ENCODE measurements at regions not wholly inside any gene's neighbourhood (a gene's known extent, or its start where the extent isn't known, plus 50 kb on each side); places are given as distances from the start of the nearest gene placed in this dataset.
"Not testable (repeated sequence)": the region's sequence is repeated elsewhere in the genome, so short reads cannot be mapped to it uniquely, and the experiment has no call there.

DNA sequence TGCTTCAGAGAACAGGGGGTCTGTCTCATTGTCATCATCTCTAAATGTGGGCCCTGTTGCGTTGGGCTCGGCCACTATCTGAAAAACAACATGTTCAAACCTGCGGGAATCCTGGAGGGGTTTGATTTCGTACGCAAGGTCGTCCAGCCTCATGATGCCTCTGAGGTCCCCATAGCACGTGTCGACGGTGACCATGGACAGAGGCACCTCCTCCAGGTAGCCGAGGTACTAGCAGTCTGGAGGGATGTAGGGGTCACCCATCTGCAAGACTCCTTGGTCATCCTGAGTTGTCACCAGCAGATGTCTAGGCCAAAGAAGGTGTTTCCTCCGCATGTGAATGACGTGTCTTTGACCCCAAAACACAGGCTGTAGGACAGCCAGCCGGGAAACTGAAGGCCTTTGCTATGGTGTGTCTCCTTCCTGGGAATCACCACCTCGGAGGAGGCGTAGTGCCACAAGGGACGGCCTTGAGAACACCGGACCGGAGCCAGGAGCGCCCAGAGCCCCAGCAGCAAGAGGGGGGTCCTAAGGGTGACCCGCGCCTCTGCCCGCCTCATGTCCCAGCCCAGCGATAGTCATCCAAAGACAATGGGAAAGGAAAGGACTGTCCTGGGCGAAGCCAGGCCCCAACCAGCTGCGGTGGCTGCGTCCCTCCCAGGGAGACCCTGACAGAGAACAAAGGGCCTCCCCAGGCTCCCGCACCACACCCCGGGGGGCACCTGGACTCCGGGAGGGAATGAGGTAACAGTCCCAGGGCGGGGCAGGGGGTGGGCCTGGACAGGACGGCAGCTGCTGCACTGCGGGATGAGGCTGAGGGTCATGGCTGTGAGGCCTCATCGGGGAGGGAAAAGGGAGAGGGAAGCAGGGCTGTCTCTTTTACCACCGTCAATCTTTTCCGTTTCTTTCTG is 445.5 kb downstream of the TMEM121 start:
- TF ChIP-seq, protein P1, sequence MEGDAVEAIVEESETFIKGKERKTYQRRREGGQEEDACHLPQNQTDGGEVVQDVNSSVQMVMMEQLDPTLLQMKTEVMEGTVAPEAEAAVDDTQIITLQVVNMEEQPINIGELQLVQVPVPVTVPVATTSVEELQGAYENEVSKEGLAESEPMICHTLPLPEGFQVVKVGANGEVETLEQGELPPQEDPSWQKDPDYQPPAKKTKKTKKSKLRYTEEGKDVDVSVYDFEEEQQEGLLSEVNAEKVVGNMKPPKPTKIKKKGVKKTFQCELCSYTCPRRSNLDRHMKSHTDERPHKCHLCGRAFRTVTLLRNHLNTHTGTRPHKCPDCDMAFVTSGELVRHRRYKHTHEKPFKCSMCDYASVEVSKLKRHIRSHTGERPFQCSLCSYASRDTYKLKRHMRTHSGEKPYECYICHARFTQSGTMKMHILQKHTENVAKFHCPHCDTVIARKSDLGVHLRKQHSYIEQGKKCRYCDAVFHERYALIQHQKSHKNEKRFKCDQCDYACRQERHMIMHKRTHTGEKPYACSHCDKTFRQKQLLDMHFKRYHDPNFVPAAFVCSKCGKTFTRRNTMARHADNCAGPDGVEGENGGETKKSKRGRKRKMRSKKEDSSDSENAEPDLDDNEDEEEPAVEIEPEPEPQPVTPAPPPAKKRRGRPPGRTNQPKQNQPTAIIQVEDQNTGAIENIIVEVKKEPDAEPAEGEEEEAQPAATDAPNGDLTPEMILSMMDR (IDR thresholded peaks at IDR 0.05), result no peak
- Histone ChIP-seq H3K9me3 (no peaks in the 10 kb centered on the region), H3K36me3 (no peaks in the 10 kb centered on the region), H3K27me3 (ENCODE audit: low read depth) (no peaks in the 10 kb centered on the region), H3K4me1 (no peaks in the 10 kb centered on the region), H3K4me3 (no peak overlapping the region), H3K27ac (no peak overlapping the region)
- ATAC-seq (no peak), DNase-seq (no peak)
- intact Hi-C loops (cut with DNase I), result no loop called here

DNA sequence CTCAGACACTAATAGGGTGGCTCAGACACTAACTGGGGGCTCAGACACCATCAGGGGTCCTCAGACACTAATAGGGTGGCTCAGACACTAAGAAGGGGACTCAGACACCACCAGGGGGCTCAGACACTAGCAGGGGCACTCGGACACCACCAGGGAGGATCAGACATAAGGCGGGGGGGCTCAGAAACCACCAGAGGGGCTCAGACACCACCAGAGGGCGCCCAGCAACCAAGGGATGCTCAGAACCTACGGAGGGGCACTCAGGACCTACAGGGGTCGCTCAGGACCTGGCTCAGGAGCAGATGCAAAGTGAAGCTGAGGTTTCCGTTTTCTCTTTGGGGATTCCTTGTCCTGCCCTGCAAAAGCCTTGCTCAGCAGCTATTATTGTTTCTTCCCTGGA is 448.5 kb downstream of the TMEM121 start:
- no peak for DNase-seq
- intact Hi-C loops (cut with DNase I), result no loop called here
- H3K9me3 ChIP-seq, result no peaks in the 10 kb centered on the region

DNA sequence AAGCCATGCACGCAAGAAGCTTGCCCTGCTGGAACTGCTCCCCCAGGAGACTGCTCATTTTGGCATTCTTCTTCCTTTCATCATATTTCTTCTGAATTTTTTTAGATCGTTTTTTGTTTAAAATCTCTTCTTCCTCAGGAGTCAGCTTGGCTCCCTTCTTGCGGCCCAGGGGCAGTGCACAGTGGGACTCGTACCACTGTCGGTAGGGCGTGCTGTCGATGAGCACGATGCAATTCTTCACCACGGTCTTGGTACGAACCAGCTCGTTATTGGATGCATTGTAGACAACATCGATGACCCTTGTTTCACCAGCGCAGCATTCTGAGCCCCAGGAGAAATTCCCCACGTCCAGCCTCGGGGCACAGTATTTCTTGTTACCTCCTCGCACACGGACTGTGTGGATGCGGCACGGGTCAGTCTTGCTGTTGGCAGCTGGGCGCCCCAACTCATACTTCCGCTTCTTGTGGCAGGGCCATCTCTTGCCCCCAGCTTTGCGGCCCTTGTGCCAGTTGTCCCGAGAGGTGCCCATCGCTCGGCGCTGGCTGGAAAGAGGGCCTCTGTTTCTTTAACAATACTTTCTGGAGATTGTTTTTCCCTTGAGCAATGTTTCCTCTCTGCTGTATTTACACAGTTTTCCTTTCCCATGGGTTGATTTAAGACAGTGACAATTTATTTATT is 452.4 kb downstream of the TMEM121 start:
- no peak for ATAC-seq
- TF ChIP-seq, protein P1 (IDR thresholded peaks at IDR 0.05), result no peak
- H3K36me3 ChIP-seq, result no peaks in the 10 kb centered on the region
- no peaks in the 10 kb centered on the region for H3K9me3 ChIP-seq
- DNase-seq, result no peak
- no peaks in the 10 kb centered on the region for H3K4me1 ChIP-seq
- H3K4me3 ChIP-seq, result no peak overlapping the region
- H3K27ac ChIP-seq, result no peak overlapping the region
- intact Hi-C loops (cut with DNase I), result no loop called here
- H3K27me3 ChIP-seq (ENCODE audit: low read depth), result no peaks in the 10 kb centered on the region

More for the DNA sequence above, 448.5 kb downstream of the TMEM121 start:
- Histone ChIP-seq H3K36me3 (no peaks in the 10 kb centered on the region), H3K27me3 (ENCODE audit: low read depth) (no peaks in the 10 kb centered on the region), H3K27ac (no peak overlapping the region), H3K4me1 (no peaks in the 10 kb centered on the region), H3K4me3 (no peak overlapping the region)
- ATAC-seq, result peak; percentile 40 to 53
- TF ChIP-seq, protein P1 (IDR thresholded peaks at IDR 0.05), result peak; percentile 12

DNA sequence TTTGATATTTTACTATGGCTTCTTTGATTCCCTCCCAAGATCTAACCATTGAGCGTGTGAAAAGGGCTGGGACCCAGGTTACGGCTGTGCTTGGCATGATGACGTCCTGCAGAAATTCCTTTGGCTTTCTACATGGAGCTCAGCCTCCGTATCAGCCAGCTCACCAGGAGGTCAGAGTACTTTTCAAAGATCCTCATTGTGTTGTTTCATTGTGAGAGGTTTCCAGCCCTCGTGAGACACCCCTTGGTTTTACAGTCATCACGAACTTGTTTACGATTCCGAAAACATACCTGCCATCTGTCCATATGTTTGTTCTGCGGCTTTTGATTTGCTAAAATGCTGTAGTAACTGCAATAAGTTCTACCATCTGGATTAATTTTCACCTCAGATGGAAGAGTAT is 453.1 kb downstream of the TMEM121 start:
- Histone ChIP-seq H3K4me3 (no peak overlapping the region), H3K9me3 (no peaks in the 10 kb centered on the region), H3K36me3 (no peaks in the 10 kb centered on the region), H3K4me1 (no peaks in the 10 kb centered on the region), H3K27ac (no peak overlapping the region), H3K27me3 (ENCODE audit: low read depth) (no peaks in the 10 kb centered on the region)
- ATAC-seq (no peak), DNase-seq (no peak)
- intact Hi-C loops (cut with DNase I), result no loop called here
- TF ChIP-seq, protein P1 (IDR thresholded peaks at IDR 0.05), result no peak

DNA sequence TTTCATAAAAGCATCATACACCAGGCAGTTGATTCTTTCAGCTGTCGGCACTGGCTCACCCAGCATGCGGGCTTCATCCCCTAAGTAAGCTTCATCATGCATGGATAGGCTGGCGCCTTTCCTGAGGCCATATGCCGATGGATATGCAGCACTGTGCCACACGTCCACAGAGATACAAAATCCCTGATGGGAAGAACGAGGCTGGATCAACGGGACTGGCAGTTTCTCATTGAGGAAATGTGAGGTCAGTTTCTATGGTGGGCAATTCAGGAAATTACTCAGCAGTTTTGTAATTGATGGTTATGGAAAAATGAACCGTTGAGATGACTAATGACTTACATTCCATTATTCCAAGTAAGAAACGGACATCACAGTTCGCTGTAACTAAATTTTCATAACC is 453.8 kb downstream of the TMEM121 start:
- no peak for DNase-seq
- H3K4me1 ChIP-seq, result no peaks in the 10 kb centered on the region
- no peak for ATAC-seq
- no peaks in the 10 kb centered on the region for H3K27me3 ChIP-seq (ENCODE audit: low read depth)
- TF ChIP-seq, protein P1 (IDR thresholded peaks at IDR 0.05), result no peak
- H3K9me3 ChIP-seq, result no peaks in the 10 kb centered on the region
- no peaks in the 10 kb centered on the region for H3K36me3 ChIP-seq
- H3K27ac ChIP-seq, result no peak overlapping the region
- no peak overlapping the region for H3K4me3 ChIP-seq
- intact Hi-C loops (cut with DNase I), result no loop called here

DNA sequence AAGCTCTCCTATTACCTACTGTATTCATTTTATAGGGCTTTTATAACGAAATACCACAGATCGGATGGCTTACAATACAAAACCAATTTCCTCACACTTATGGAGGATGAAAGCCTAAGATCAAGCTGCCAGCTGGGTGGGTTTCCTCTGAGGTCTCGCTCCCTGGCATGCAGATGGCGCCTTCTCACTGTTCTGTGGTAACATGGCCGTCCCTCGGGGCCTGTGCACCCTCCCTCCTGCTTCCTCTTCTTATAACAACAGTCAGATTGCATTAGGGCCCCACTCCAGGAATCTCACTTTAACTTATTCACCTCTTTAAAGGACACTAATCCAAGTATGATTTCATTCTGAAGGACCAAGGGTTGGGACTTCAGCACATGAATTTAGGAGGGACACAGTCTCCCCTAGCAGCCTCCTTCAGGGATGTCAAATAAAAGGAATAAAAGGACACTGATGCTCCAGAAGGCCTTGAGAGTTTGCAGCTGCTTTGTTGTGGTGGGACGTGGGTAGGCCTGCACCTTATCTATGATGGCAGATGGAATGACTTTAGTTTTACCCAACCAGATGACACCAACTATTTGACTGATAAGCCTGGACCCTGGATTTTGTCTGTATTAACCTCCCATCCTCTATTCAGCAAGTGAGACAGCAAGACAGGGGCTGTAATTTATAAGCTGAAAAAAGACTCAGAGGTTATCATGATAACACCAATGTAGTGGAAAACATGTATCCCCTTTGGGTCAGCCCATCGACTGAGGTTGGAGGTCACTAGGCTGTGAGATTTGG is 455.3 kb downstream of the TMEM121 start:
- H3K36me3 ChIP-seq; H3K27ac ChIP-seq; H3K4me3 ChIP-seq; H3K4me1 ChIP-seq; ATAC-seq; intact Hi-C loops (cut with DNase I); DNase-seq; H3K27me3 ChIP-seq (ENCODE audit: low read depth); H3K9me3 ChIP-seq: not testable (repeated sequence)

Data from lower lobe of right lung (tissue), 2 donors.